ENCODE measurements at regions not wholly inside any gene's neighbourhood (a gene's known extent, or its start where the extent isn't known, plus 50 kb on each side); places are given as distances from the start of the nearest gene placed in this dataset.

DNA sequence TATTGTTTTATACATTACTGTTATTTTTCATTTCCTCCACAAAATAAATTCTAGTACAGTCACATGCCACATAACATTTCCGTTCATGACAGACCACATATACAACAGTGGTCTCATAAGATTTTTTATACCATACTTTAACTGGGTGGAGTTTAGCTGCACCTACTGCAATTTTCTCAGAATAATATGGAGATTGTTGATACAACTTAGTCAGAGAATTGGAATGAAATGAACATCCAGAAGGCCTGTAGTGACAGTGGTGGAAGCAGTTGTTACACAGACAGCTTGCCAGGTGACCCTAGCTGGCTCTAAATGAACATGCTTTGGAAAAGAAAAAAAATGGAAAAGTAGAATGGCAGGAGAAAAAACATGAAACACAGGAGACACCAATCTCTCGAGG lies 183.2 kb upstream of the TCF21 start (continued):
- TF ChIP-seq, protein P1, sequence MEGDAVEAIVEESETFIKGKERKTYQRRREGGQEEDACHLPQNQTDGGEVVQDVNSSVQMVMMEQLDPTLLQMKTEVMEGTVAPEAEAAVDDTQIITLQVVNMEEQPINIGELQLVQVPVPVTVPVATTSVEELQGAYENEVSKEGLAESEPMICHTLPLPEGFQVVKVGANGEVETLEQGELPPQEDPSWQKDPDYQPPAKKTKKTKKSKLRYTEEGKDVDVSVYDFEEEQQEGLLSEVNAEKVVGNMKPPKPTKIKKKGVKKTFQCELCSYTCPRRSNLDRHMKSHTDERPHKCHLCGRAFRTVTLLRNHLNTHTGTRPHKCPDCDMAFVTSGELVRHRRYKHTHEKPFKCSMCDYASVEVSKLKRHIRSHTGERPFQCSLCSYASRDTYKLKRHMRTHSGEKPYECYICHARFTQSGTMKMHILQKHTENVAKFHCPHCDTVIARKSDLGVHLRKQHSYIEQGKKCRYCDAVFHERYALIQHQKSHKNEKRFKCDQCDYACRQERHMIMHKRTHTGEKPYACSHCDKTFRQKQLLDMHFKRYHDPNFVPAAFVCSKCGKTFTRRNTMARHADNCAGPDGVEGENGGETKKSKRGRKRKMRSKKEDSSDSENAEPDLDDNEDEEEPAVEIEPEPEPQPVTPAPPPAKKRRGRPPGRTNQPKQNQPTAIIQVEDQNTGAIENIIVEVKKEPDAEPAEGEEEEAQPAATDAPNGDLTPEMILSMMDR (IDR thresholded peaks at IDR 0.05; ENCODE audit: low read depth, low read length, missing input control): no peak

DNA sequence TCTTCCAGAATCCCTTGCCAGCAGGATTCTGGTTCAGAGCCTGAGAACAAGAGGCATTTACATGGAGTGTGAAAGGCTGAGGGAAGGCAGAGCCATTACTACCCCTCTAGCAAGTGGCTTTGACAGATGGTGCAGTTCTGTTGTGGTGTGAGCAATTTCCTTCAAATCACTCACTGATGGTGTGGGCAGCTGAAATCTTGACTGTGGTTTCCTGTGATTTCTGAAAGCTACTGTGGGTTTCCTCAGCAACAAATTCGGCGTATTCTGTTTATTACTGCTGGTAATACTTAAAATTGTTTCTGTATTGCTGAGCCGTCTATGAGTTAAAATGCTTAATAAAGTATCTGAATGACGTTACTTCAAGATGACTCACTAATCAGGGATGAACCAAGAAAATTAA lies 181.5 kb upstream of the TCF21 start:
- H3K4me1 ChIP-seq (ENCODE audit: control insufficient read depth in 4 of 4, insufficient read depth in 4 of 4, low read length in 3 of 4): no peaks in the 10 kb centered on the region
- no peak for DNase-seq (ENCODE audit: low spot score)
- 45% methylated on average over 4 of the region's 4 CpGs for WGBS
- no peak overlapping the region for H3K27ac ChIP-seq (ENCODE audit: low read depth in 1 of 2, low read length in 2 of 2)
- H3K4me3 ChIP-seq (ENCODE audit: low read depth in 1 of 3, low read length in 3 of 3): no peak overlapping the region
- H3K36me3 ChIP-seq (ENCODE audit: control insufficient read depth in 4 of 4, insufficient read depth in 3 of 4, low read depth in 1 of 4, low read length in 3 of 4): no peaks in the 10 kb centered on the region
- H3K9ac ChIP-seq (ENCODE audit: low read depth in 1 of 2, low read length in 2 of 2): no peak overlapping the region
- peaks cover 0 to 7% (median 0%) of the 10 kb centered on the region in 4 donors for H3K27me3 ChIP-seq (ENCODE audit: control insufficient read depth in 4 of 4, insufficient read depth in 4 of 4, low read length in 3 of 4)
- no peaks in the 10 kb centered on the region for H3K9me3 ChIP-seq (ENCODE audit: control insufficient read depth in 4 of 4, low read length in 3 of 4)
- TF ChIP-seq, protein P2, sequence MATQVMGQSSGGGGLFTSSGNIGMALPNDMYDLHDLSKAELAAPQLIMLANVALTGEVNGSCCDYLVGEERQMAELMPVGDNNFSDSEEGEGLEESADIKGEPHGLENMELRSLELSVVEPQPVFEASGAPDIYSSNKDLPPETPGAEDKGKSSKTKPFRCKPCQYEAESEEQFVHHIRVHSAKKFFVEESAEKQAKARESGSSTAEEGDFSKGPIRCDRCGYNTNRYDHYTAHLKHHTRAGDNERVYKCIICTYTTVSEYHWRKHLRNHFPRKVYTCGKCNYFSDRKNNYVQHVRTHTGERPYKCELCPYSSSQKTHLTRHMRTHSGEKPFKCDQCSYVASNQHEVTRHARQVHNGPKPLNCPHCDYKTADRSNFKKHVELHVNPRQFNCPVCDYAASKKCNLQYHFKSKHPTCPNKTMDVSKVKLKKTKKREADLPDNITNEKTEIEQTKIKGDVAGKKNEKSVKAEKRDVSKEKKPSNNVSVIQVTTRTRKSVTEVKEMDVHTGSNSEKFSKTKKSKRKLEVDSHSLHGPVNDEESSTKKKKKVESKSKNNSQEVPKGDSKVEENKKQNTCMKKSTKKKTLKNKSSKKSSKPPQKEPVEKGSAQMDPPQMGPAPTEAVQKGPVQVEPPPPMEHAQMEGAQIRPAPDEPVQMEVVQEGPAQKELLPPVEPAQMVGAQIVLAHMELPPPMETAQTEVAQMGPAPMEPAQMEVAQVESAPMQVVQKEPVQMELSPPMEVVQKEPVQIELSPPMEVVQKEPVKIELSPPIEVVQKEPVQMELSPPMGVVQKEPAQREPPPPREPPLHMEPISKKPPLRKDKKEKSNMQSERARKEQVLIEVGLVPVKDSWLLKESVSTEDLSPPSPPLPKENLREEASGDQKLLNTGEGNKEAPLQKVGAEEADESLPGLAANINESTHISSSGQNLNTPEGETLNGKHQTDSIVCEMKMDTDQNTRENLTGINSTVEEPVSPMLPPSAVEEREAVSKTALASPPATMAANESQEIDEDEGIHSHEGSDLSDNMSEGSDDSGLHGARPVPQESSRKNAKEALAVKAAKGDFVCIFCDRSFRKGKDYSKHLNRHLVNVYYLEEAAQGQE (IDR thresholded peaks at IDR 0.05): no peak
- TF ChIP-seq, protein P3, sequence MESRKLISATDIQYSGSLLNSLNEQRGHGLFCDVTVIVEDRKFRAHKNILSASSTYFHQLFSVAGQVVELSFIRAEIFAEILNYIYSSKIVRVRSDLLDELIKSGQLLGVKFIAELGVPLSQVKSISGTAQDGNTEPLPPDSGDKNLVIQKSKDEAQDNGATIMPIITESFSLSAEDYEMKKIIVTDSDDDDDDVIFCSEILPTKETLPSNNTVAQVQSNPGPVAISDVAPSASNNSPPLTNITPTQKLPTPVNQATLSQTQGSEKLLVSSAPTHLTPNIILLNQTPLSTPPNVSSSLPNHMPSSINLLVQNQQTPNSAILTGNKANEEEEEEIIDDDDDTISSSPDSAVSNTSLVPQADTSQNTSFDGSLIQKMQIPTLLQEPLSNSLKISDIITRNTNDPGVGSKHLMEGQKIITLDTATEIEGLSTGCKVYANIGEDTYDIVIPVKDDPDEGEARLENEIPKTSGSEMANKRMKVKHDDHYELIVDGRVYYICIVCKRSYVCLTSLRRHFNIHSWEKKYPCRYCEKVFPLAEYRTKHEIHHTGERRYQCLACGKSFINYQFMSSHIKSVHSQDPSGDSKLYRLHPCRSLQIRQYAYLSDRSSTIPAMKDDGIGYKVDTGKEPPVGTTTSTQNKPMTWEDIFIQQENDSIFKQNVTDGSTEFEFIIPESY (IDR thresholded peaks at IDR 0.05): no peak
- no peak for TF ChIP-seq YY1 (IDR thresholded peaks at IDR 0.05)
- no peak for TF ChIP-seq RAD21 (IDR thresholded peaks at IDR 0.05)
- no peak for TF ChIP-seq NR2F2 (IDR thresholded peaks at IDR 0.05)
- no peak for TF ChIP-seq HNF4G (IDR thresholded peaks at IDR 0.05)
- TF ChIP-seq GABPA (IDR thresholded peaks at IDR 0.05 in 1 of 2, conservative IDR thresholded peaks at IDR 0.05 in 1 of 2): no peak
- no peak for TF ChIP-seq FOXA1 (IDR thresholded peaks at IDR 0.05)
- TF ChIP-seq JUND (IDR thresholded peaks at IDR 0.05): no peak
- TF ChIP-seq FOXA2 (IDR thresholded peaks at IDR 0.05): no peak
- TF ChIP-seq, protein P1 (IDR thresholded peaks at IDR 0.05; ENCODE audit: low read depth, low read length, missing input control): no peak
- TF ChIP-seq HNF4A (conservative IDR thresholded peaks at IDR 0.05): no peak
